KMS-11 (cell line): ENCODE measurements at regions not wholly inside any gene's neighbourhood (a gene's known extent, or its start where the extent isn't known, plus 50 kb on each side); places are given as distances from the start of the nearest gene placed in this dataset.

Experiments used
- H2AFZ ChIP-seq: fragments of 200-600 bp; sonication (generic); 2 replicates; pipeline ENCODE4 v1.6.1; 2016; ENCODE audit warnings: antibody characterized with exemption, mixed run types, low read depth
- H3K27ac ChIP-seq: fragments of 200-600 bp; sonication (generic); 2 replicates; pipeline ENCODE4 v1.6.1; 2016; ENCODE audit warnings: mild to moderate bottlenecking, mixed run types
- H3K27me3 ChIP-seq: fragments of 200-600 bp; sonication (generic); 2 replicates; pipeline ENCODE4 v1.6.1; 2017; ENCODE audit warnings: mild to moderate bottlenecking, low read depth, mixed run types, moderate library complexity; ENCODE audit not compliant: insufficient read depth
- H3K36me3 ChIP-seq: fragments of 200-600 bp; sonication (generic); 2 replicates; pipeline ENCODE4 v1.6.1; 2017; ENCODE audit warnings: mild to moderate bottlenecking, mixed run types; ENCODE audit not compliant: insufficient read depth
- H3K4me1 ChIP-seq: fragments of 200-600 bp; sonication (generic); 2 replicates; pipeline ENCODE4 v1.6.1; 2016; ENCODE audit warnings: mild to moderate bottlenecking, low read depth, mixed run types; ENCODE audit not compliant: poor library complexity, severe bottlenecking
- H3K4me2 ChIP-seq: fragments of 200-600 bp; sonication (generic); 2 replicates; pipeline ENCODE4 v1.7.0; 2016; ENCODE audit warnings: mild to moderate bottlenecking, mixed run types
- H3K4me3 ChIP-seq: fragments of 200-600 bp; sonication (generic); IDR thresholded peaks from 2 replicates; pipeline ENCODE4 v1.6.1; 2017; ENCODE audit warnings: low read depth, low read length, mixed read lengths; ENCODE audit not compliant: insufficient read depth
- H3K79me2 ChIP-seq: fragments of 200-600 bp; sonication (generic); 2 replicates; pipeline ENCODE4 v1.6.1; 2016; ENCODE audit warnings: low read depth, mixed run types; ENCODE audit not compliant: insufficient read depth
- H3K9ac ChIP-seq: fragments of 200-600 bp; sonication (generic); 2 replicates; pipeline ENCODE4 v1.6.1; 2016; ENCODE audit warnings: mild to moderate bottlenecking, mixed run types
- H4K20me1 ChIP-seq: fragments of 200-600 bp; sonication (generic); 2 replicates; pipeline ENCODE4 v1.6.1; 2016; ENCODE audit warnings: mild to moderate bottlenecking, mixed run types; ENCODE audit not compliant: insufficient read depth
- CTCF ChIP-seq: fragments of 200-600 bp; sonication (generic); conservative IDR thresholded peaks from 2 replicates; pipeline ENCODE4 v1.6.1; 2017; ENCODE audit warnings: low read depth, mild to moderate bottlenecking, antibody characterized with exemption, low read length, moderate library complexity, mixed read lengths

GRCh38 chr12:125981610-125982253 lies 916.5 kb downstream of the AACS start:
- H3K27me3 ChIP-seq, result no peaks in the 10 kb centered on the region
- H4K20me1 ChIP-seq, result no peaks in the 10 kb centered on the region
- TF ChIP-seq CTCF, result no peak
- H3K36me3 ChIP-seq, result no peaks in the 10 kb centered on the region
- no peaks in the 10 kb centered on the region for H3K4me1 ChIP-seq
- no peak overlapping the region for H3K9ac ChIP-seq
- H3K27ac ChIP-seq, result no peak overlapping the region
- no peak overlapping the region for H3K4me3 ChIP-seq
- no peaks in the 10 kb centered on the region for H3K79me2 ChIP-seq
- H2AFZ ChIP-seq, result no peak overlapping the region
- H3K4me2 ChIP-seq, result no peak overlapping the region

GRCh38 chr12:125983094-125983783 lies 918.0 kb downstream of the AACS start:
- Histone ChIP-seq H3K79me2 (no peaks in the 10 kb centered on the region), H2AFZ (peak overlapping the region; percentile 41; the same call in 1 of the 2 replicates), H3K4me3 (no peak overlapping the region), H3K36me3 (no peaks in the 10 kb centered on the region), H3K27me3 (no peaks in the 10 kb centered on the region), H3K4me1 (no peaks in the 10 kb centered on the region), H4K20me1 (no peaks in the 10 kb centered on the region), H3K4me2 (no peak overlapping the region), H3K9ac (peak overlapping the region; percentile 18; the same call in 1 of the 2 replicates), H3K27ac (no peak overlapping the region)
- no peak for TF ChIP-seq CTCF

- no peak overlapping the region; the same call in 1 of the 2 replicates for H3K9ac ChIP-seq
- TF ChIP-seq CTCF, result no peak
Measured at GRCh38 chr12:125983784-125984500, 918.7 kb downstream of the AACS start.

GRCh38 chr12:125988545-125988944 lies 923.3 kb downstream of the AACS start:
- no peak for TF ChIP-seq CTCF
- Histone ChIP-seq H3K27ac (no peak overlapping the region), H3K79me2 (no peaks in the 10 kb centered on the region), H2AFZ (no peak overlapping the region), H3K36me3 (no peaks in the 10 kb centered on the region), H3K9ac (no peak overlapping the region), H3K27me3 (no peaks in the 10 kb centered on the region), H3K4me3 (no peak overlapping the region), H3K4me2 (no peak overlapping the region), H4K20me1 (no peaks in the 10 kb centered on the region), H3K4me1 (no peaks in the 10 kb centered on the region)

More at GRCh38 chr12:125983784-125984500, 918.7 kb downstream of the AACS start:
- H3K4me2 ChIP-seq, result no peak overlapping the region
- peak overlapping the region; percentile 41 for H2AFZ ChIP-seq
- H3K27ac ChIP-seq, result no peak overlapping the region
- H3K79me2 ChIP-seq, result no peaks in the 10 kb centered on the region
- H3K36me3 ChIP-seq, result no peaks in the 10 kb centered on the region
- H3K4me1 ChIP-seq, result no peaks in the 10 kb centered on the region
- H3K27me3 ChIP-seq, result no peaks in the 10 kb centered on the region
- no peak overlapping the region for H3K4me3 ChIP-seq
- H4K20me1 ChIP-seq, result no peaks in the 10 kb centered on the region
